ENCODE measurements at regions not wholly inside any gene's neighbourhood (a gene's known extent, or its start where the extent isn't known, plus 50 kb on each side); places are given as distances from the start of the nearest gene placed in this dataset.

DNA sequence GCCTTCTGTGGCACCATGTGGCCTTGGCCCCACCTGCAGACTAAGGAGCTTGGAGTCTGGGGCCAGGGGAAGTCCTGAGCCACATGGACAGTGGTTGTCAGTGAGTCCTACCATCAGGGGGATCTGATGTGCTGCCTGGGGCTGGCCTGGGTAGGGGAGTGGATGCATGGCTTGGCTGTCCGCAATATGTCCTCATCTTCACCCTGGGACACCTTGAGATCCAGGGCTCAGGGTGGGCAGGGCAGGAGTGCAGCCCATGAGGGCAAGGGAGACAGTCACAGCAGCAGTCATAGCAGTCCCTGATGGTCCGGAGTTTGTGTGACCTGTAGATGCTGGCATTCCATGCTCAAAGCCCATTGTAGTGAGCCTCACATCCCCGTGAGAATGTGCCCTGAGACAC, 256.8 kb upstream of the B3GAT1 start:
- no peak for TF ChIP-seq POLR2AphosphoS5 (IDR thresholded peaks at IDR 0.05; ENCODE audit: low read depth, low read length)
- TF ChIP-seq, protein P1, sequence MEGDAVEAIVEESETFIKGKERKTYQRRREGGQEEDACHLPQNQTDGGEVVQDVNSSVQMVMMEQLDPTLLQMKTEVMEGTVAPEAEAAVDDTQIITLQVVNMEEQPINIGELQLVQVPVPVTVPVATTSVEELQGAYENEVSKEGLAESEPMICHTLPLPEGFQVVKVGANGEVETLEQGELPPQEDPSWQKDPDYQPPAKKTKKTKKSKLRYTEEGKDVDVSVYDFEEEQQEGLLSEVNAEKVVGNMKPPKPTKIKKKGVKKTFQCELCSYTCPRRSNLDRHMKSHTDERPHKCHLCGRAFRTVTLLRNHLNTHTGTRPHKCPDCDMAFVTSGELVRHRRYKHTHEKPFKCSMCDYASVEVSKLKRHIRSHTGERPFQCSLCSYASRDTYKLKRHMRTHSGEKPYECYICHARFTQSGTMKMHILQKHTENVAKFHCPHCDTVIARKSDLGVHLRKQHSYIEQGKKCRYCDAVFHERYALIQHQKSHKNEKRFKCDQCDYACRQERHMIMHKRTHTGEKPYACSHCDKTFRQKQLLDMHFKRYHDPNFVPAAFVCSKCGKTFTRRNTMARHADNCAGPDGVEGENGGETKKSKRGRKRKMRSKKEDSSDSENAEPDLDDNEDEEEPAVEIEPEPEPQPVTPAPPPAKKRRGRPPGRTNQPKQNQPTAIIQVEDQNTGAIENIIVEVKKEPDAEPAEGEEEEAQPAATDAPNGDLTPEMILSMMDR (IDR thresholded peaks at IDR 0.05 in 2 of 3, conservative IDR thresholded peaks at IDR 0.05 in 1 of 3; ENCODE audit: borderline replicate concordance in 1 of 3, insufficient read depth in 1 of 3, low read depth in 2 of 3, low read length in 2 of 3) = no peak
- no peak for TF ChIP-seq POLR2A (IDR thresholded peaks at IDR 0.05; ENCODE audit: borderline replicate concordance, extremely low read depth, insufficient read depth, insufficient read length)
- no peak for TF ChIP-seq EZH2 (IDR thresholded peaks at IDR 0.05)

Data from HCT116 (cell line).